ENCODE measurements at regions not wholly inside any gene's neighbourhood (a gene's known extent, or its start where the extent isn't known, plus 50 kb on each side); places are given as distances from the start of the nearest gene placed in this dataset.
"Not testable (repeated sequence)": the region's sequence is repeated elsewhere in the genome, so short reads cannot be mapped to it uniquely, and the experiment has no call there.

GRCh38 chr5:83001796-83002381, 75.3 kb downstream of the TMEM167A start:
- no peak for DNase-seq (ENCODE audit: low read depth, low spot score)

- DNase-seq (ENCODE audit: low read depth, low spot score), result no peak
Observed at GRCh38 chr5:83000922-83001321, 76.3 kb downstream of the TMEM167A start.

GRCh38 chr5:83000428-83000827, 76.8 kb downstream of the TMEM167A start:
- DNase-seq (ENCODE audit: low read depth, low spot score), result no peak

- no peak for DNase-seq (ENCODE audit: low read depth, low spot score)
Observed at GRCh38 chr5:82993416-82993815, 83.8 kb downstream of the TMEM167A start.

- DNase-seq (ENCODE audit: low read depth, low spot score), result no peak
Observed at GRCh38 chr5:82992646-82993045, 84.5 kb downstream of the TMEM167A start.

DNA sequence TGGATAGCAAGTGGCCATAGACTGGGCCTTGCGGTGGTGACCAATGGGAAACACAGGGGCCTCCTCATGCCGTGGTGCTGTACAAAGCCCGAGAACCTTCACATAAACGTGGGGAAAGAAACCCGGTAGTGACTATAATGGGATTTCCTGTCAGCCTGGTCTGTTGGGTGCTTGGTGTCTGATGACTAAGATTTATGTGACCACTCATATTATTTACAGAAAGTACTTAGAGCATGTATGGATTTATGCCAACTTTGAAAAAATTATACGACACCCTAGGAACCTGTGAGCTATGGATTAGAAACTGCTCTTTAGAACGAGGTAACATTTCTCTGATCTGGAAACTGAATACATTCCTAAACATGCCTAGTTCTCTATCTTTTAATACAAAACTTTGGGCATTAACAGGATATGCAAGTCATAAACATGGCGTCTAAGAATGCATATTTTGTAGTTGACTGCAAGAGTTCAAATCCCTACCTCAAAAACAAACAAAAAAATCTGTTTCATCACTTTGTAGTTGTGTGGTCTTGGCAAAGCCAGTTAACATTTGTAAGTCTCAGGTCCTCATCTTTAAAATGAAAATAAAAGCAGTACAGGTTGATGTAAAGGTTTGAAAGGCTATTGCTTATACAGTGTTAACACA, 85.4 kb downstream of the TMEM167A start:
- DNase-seq (ENCODE audit: low read depth, low spot score), result no peak

GRCh38 chr5:82991059-82991458, 86.1 kb downstream of the TMEM167A start:
- no peak for DNase-seq (ENCODE audit: low read depth, low spot score)

GRCh38 chr5:82987188-82987587, 90.0 kb downstream of the TMEM167A start:
- no peak for DNase-seq (ENCODE audit: low read depth, low spot score)

GRCh38 chr5:82986404-82986803, 90.8 kb downstream of the TMEM167A start:
- no peak for DNase-seq (ENCODE audit: low read depth, low spot score)

DNA sequence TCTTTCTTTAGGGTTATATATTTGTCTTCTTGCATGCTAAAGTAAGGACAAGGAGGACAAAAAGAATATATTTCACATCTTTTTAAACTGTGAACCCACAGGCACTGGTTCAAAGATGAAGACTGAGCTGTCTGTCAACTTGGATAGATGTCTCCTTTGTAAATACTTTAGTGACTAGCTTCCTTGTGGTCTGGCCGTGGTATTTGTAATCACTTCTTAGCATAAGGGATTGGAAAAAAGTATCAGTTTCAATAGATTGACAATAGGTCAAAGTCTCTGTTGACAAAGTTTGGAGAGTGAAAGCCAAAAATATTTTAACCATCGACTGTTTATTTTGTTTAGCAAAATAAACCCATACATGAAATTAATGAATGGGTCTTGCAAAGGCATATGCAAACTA, 91.4 kb downstream of the TMEM167A start:
- no peak for DNase-seq (ENCODE audit: low read depth, low spot score)

- DNase-seq (ENCODE audit: low read depth, low spot score), result no peak
Observed at GRCh38 chr5:82984786-82985735, 92.1 kb downstream of the TMEM167A start.

- no peak for DNase-seq (ENCODE audit: low read depth, low spot score)
Observed at GRCh38 chr5:82982846-82983245, 94.3 kb downstream of the TMEM167A start.

DNA sequence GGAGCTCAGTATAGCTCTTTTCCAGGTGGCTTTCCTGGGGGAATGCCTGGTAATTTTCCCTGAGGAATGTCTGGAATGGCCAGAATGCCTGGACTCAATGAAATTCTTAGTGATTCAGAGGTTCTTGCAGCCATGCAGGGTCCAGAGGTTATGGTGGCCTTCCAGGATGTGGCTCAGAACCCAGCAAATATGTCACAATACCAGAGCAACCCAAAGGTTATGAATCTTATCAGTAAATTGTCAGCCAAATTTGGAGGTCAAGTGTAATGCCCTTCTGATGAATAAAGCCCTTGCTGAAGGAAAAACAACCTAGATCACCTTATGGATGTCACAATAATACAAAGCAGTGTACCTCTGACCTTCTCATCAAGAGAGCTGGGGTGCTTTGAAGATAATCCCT, 100.3 kb downstream of the TMEM167A start:
- DNase-seq (ENCODE audit: low read depth, low spot score), result not testable (repeated sequence)

- DNase-seq (ENCODE audit: low read depth, low spot score), result no peak
Observed at GRCh38 chr5:82975812-82976211, 101.4 kb downstream of the TMEM167A start.

DNA sequence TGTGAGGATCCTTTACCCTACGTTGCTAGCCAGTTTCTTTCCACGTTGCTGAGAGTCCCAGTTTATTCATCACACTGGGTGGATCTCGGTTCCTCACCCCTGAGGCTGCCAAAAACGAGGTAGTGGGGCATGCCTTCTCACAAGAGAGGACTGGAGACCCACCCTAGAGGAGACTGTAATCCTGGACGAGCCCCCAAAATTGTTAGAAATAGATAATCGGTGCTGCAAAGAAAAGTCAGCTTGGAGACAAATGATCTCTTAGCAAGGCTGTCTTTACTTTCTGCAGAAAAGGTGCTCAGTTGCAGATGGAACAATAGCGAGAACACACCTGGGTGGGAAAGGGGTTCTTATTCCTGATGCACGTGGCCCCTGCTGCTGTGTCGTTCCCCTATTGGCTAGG, 101.8 kb downstream of the TMEM167A start:
- no peak for DNase-seq (ENCODE audit: low read depth, low spot score)

- not testable (repeated sequence) for DNase-seq (ENCODE audit: low read depth, low spot score)
Observed at GRCh38 chr5:82974346-82974745, 102.8 kb downstream of the TMEM167A start.

DNA sequence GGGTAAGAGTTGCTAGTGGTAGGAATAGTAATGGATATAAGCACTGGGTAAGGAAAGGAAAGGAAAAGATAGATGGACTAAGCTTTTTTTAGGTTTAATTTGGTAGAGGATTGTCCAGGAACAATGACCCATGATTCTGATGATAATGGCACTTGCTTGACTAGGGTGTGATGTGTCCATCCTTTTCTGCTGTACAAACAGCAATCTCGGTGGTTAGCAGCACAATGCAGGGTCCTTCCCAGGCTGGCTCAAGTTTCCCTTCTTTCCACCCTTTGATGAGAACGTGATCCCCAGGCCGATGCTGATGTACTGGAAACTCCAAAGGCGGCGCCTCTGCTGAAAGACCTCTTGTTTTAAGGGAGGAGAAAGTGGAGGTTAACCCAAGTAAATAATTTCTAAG, 105.3 kb downstream of the TMEM167A start:
- no peak for DNase-seq (ENCODE audit: low read depth, low spot score)

- not testable (repeated sequence) for DNase-seq (ENCODE audit: low read depth, low spot score)
Observed at GRCh38 chr5:82971034-82971806, 106.0 kb downstream of the TMEM167A start.

DNA sequence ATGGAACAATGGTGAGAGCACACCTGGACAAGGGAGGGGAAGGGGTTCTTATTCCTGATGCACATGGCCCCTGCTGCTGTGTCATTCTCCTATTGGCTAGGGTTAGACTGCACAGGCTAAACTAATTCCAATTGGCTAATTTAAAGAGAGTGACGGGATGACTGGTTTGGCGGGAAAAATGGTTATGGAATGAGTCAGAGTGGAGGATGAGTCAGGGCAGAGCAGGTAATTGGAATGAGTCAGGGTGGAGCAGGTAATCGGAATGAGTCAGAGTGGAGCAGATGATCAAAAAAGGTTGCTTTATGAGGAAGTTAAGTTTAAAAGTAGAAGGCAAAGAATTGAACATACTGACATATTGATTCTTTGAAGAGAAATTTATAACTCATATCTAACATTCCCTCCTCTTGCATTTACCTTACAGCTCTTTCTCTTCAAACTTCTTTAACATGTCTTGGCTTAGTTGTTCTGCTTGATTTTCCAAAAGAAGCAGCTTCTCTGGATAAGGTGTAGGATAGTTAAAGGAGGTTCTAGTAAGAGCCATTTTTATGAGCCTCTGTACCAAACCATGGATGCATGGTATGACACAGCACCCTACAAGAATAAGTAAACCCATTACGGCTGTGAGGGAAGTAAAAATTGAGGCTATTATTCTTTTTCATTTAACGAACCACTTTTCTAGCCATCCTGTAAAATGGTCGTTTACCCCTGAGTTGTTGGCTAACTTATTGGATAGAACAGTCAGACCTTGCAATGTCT, 107.8 kb downstream of the TMEM167A start:
- DNase-seq (ENCODE audit: low read depth, low spot score), result not testable (repeated sequence)

GRCh38 chr5:82967072-82967471, 110.1 kb downstream of the TMEM167A start:
- DNase-seq (ENCODE audit: low read depth, low spot score), result no peak

DNA sequence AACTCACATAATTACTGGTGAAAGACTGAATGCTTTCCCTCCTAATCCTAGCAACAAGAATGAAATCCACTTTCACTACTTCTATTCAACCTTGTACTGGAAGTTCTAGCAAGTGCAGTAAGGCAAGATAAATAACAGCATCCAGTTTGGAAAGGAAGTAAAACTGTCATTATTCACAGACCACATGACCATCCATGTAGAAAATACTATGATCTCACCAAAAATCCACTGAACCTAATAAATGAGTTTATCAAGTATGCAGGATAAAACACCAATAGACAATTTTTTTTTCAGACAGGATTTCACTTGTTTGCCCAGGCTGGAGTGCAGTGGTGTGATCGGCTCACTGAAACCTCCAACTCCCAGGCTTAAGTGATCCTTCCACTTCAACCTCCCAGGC, 117.7 kb downstream of the TMEM167A start:
- DNase-seq (ENCODE audit: low read depth, low spot score), result no peak
